ENCODE measurements at regions not wholly inside any gene's neighbourhood (a gene's known extent, or its start where the extent isn't known, plus 50 kb on each side); places are given as distances from the start of the nearest gene placed in this dataset.

GRCh38 chr5:148913985-148914431, 87.6 kb downstream of the ADRB2 start:
- no peaks in the 10 kb centered on the region for H3K36me3 ChIP-seq (ENCODE audit: control insufficient read depth, insufficient read depth, low read length)
- no peak overlapping the region for H3K4me3 ChIP-seq (replicated peaks; ENCODE audit: low read depth, low read length)
- no peaks in the 10 kb centered on the region for H3K27me3 ChIP-seq (replicated peaks; ENCODE audit: control insufficient read depth, insufficient read depth, low read length)
- TF ChIP-seq CTCF (IDR thresholded peaks at IDR 0.05; ENCODE audit: insufficient read depth, low read length, poor library complexity, severe bottlenecking), result no peak
- no peak for DNase-seq (ENCODE audit: extremely low read depth, insufficient read length)

- no peak for TF ChIP-seq CTCF (IDR thresholded peaks at IDR 0.05; ENCODE audit: insufficient read depth, low read length, poor library complexity, severe bottlenecking)
- Histone ChIP-seq H3K36me3 (ENCODE audit: control insufficient read depth, insufficient read depth, low read length) (no peaks in the 10 kb centered on the region), H3K27me3 (replicated peaks; ENCODE audit: control insufficient read depth, insufficient read depth, low read length) (no peaks in the 10 kb centered on the region), H3K4me3 (replicated peaks; ENCODE audit: low read depth, low read length) (no peak overlapping the region)
- DNase-seq (ENCODE audit: extremely low read depth, insufficient read length), result no peak
These were observed 88.9 kb downstream of the ADRB2 start for GRCh38 chr5:148915224-148915817.

GRCh38 chr5:148920646-148921288, 94.4 kb downstream of the ADRB2 start:
- no peak for DNase-seq (ENCODE audit: extremely low read depth, insufficient read length)
- Histone ChIP-seq H3K4me3 (replicated peaks; ENCODE audit: low read depth, low read length) (no peak overlapping the region), H3K36me3 (ENCODE audit: control insufficient read depth, insufficient read depth, low read length) (no peaks in the 10 kb centered on the region), H3K27me3 (replicated peaks; ENCODE audit: control insufficient read depth, insufficient read depth, low read length) (peaks cover 2% of the 10 kb centered on the region; the same call in 1 of the 2 replicates)
- TF ChIP-seq CTCF (IDR thresholded peaks at IDR 0.05; ENCODE audit: insufficient read depth, low read length, poor library complexity, severe bottlenecking), result no peak

GRCh38 chr5:148921350-148921749, 94.9 kb downstream of the ADRB2 start:
- no peak for DNase-seq (ENCODE audit: extremely low read depth, insufficient read length)
- TF ChIP-seq CTCF (IDR thresholded peaks at IDR 0.05; ENCODE audit: insufficient read depth, low read length, poor library complexity, severe bottlenecking), result no peak
- peaks cover 2% of the 10 kb centered on the region; the same call in 1 of the 2 replicates for H3K27me3 ChIP-seq (replicated peaks; ENCODE audit: control insufficient read depth, insufficient read depth, low read length)
- no peaks in the 10 kb centered on the region for H3K36me3 ChIP-seq (ENCODE audit: control insufficient read depth, insufficient read depth, low read length)
- no peak overlapping the region for H3K4me3 ChIP-seq (replicated peaks; ENCODE audit: low read depth, low read length)

GRCh38 chr5:148922606-148923005, 96.2 kb downstream of the ADRB2 start:
- H3K36me3 ChIP-seq (ENCODE audit: control insufficient read depth, insufficient read depth, low read length), result no peaks in the 10 kb centered on the region
- no peak for TF ChIP-seq CTCF (IDR thresholded peaks at IDR 0.05; ENCODE audit: insufficient read depth, low read length, poor library complexity, severe bottlenecking)
- DNase-seq (ENCODE audit: extremely low read depth, insufficient read length), result no peak
- H3K27me3 ChIP-seq (replicated peaks; ENCODE audit: control insufficient read depth, insufficient read depth, low read length), result peaks cover 2% of the 10 kb centered on the region; the same call in 1 of the 2 replicates
- no peak overlapping the region for H3K4me3 ChIP-seq (replicated peaks; ENCODE audit: low read depth, low read length)

All from GM06990 (cell line).